ENCODE measurements at regions not wholly inside any gene's neighbourhood (a gene's known extent, or its start where the extent isn't known, plus 50 kb on each side); places are given as distances from the start of the nearest gene placed in this dataset.

GRCh38 chr11:43589601-43590250 lies 90.8 kb upstream of the HSD17B12 start:
- POLR2A ChIA-PET, result no interaction called here
- CTCF ChIA-PET, result interaction anchor here (1.0 to 1.7 kb wide), 2 partner anchors 22 to 236 kb away, joined by 3 to 4 read pairs; no protein-coding TSS in a partner anchor
- DNase-seq (ENCODE audit: extremely low spot score), result no peak
- TF ChIP-seq CTCF (IDR thresholded peaks at IDR 0.05; ENCODE audit: control extremely low read depth, extremely low read depth, low read depth, missing control alignments), result no peak

DNA sequence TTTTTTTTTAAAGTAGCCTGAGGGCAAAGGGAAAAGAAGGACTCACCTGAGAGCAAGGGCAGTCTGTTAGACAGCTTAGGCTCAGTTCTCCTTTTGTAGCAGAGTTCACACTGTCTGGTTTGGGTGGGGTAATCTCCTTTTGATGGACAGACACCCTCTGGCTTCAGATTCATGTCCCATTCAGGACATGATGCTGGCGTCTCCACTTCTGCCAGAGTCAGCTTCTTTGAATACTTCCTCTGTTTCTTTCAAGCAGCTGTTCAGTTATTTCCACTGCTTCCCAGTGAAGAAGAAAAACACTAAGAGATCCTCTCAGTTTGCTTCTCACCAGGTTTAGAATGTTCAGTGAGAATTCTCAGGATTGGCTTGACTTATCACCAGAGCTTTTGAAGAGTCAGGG lies 79.0 kb upstream of the HSD17B12 start:
- ChIA-PET CTCF (interaction anchor here (1.0 to 1.3 kb wide), 2 partner anchors 29 to 34 kb away, joined by 3 to 4 read pairs; no protein-coding TSS in a partner anchor), POLR2A (no interaction called here)
- TF ChIP-seq CTCF (IDR thresholded peaks at IDR 0.05; ENCODE audit: control extremely low read depth, extremely low read depth, low read depth, missing control alignments), result no peak
- DNase-seq (ENCODE audit: extremely low spot score), result no peak

GRCh38 chr11:43602670-43603069 lies 77.9 kb upstream of the HSD17B12 start:
- POLR2A ChIA-PET, result no interaction called here
- TF ChIP-seq CTCF (IDR thresholded peaks at IDR 0.05; ENCODE audit: control extremely low read depth, extremely low read depth, low read depth, missing control alignments), result no peak
- CTCF ChIA-PET, result interaction anchor here (0.8 kb wide), 1 partner anchor 54 kb away, joined by 3 read pairs; no protein-coding TSS in a partner anchor
- no peak for DNase-seq (ENCODE audit: extremely low spot score)

DNA sequence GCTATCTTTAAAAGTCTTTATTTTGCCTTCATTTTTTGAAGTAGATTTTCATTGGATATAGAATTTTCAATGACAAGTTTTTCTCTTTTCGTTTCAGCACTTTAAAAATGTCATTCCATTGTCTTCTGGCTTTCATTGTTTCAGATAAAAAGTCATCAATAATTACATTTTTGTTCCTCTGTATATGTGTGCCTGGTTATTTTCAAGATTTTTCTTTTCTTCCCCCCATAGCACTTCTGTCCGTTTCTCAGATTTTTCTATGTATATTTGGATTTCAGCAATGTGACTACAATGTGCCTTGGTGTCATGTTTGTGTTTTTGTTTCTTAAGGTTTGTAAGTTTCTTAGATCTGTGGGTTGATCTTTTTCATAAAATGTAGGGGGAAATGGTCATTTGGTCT lies 66.3 kb upstream of the HSD17B12 start:
- ChIA-PET CTCF (no interaction called here), POLR2A (no interaction called here)
- no peak for TF ChIP-seq CTCF (IDR thresholded peaks at IDR 0.05; ENCODE audit: control extremely low read depth, extremely low read depth, low read depth, missing control alignments)
- no peak for DNase-seq (ENCODE audit: extremely low spot score)

- no peak for TF ChIP-seq CTCF (IDR thresholded peaks at IDR 0.05; ENCODE audit: control extremely low read depth, extremely low read depth, low read depth, missing control alignments)
- ChIA-PET POLR2A (no interaction called here), CTCF (interaction anchor here (0.7 kb wide), 1 partner anchor 232 kb away, joined by 3 read pairs; no protein-coding TSS in a partner anchor)
- DNase-seq (ENCODE audit: extremely low spot score), result no peak
Measured at GRCh38 chr11:43619863-43620505, 60.6 kb upstream of the HSD17B12 start.

- no peak for DNase-seq (ENCODE audit: extremely low spot score)
- ChIA-PET POLR2A (no interaction called here), CTCF (interaction anchor here (1.3 kb wide), 1 partner anchor 60 kb away, joined by 5 read pairs; no protein-coding TSS in a partner anchor)
- no peak for TF ChIP-seq CTCF (IDR thresholded peaks at IDR 0.05; ENCODE audit: control extremely low read depth, extremely low read depth, low read depth, missing control alignments)
Measured at GRCh38 chr11:43626798-43627197, 53.7 kb upstream of the HSD17B12 start.
